ENCODE measurements at regions not wholly inside any gene's neighbourhood (a gene's known extent, or its start where the extent isn't known, plus 50 kb on each side); places are given as distances from the start of the nearest gene placed in this dataset.

DNA sequence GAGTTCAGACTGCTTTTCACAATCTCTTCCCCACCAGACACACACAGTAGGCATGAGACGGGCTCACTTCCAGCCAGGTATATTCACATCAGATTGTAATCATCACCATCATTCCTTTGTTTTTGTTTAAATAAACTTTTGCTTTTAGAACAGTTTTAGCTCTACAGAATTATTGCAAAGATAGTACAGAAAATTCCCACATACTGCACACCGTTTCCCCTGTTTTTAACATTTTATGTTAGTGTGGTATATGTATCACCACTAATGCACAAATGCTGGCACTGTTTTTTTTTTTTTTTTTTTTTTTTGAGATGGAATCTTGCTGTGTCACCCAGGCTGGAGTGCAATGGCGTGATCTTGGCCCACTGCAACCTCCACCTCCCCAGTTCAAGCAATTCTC, 83.3 kb upstream of the ANO1 start (continued):
- TF ChIP-seq, protein P1, sequence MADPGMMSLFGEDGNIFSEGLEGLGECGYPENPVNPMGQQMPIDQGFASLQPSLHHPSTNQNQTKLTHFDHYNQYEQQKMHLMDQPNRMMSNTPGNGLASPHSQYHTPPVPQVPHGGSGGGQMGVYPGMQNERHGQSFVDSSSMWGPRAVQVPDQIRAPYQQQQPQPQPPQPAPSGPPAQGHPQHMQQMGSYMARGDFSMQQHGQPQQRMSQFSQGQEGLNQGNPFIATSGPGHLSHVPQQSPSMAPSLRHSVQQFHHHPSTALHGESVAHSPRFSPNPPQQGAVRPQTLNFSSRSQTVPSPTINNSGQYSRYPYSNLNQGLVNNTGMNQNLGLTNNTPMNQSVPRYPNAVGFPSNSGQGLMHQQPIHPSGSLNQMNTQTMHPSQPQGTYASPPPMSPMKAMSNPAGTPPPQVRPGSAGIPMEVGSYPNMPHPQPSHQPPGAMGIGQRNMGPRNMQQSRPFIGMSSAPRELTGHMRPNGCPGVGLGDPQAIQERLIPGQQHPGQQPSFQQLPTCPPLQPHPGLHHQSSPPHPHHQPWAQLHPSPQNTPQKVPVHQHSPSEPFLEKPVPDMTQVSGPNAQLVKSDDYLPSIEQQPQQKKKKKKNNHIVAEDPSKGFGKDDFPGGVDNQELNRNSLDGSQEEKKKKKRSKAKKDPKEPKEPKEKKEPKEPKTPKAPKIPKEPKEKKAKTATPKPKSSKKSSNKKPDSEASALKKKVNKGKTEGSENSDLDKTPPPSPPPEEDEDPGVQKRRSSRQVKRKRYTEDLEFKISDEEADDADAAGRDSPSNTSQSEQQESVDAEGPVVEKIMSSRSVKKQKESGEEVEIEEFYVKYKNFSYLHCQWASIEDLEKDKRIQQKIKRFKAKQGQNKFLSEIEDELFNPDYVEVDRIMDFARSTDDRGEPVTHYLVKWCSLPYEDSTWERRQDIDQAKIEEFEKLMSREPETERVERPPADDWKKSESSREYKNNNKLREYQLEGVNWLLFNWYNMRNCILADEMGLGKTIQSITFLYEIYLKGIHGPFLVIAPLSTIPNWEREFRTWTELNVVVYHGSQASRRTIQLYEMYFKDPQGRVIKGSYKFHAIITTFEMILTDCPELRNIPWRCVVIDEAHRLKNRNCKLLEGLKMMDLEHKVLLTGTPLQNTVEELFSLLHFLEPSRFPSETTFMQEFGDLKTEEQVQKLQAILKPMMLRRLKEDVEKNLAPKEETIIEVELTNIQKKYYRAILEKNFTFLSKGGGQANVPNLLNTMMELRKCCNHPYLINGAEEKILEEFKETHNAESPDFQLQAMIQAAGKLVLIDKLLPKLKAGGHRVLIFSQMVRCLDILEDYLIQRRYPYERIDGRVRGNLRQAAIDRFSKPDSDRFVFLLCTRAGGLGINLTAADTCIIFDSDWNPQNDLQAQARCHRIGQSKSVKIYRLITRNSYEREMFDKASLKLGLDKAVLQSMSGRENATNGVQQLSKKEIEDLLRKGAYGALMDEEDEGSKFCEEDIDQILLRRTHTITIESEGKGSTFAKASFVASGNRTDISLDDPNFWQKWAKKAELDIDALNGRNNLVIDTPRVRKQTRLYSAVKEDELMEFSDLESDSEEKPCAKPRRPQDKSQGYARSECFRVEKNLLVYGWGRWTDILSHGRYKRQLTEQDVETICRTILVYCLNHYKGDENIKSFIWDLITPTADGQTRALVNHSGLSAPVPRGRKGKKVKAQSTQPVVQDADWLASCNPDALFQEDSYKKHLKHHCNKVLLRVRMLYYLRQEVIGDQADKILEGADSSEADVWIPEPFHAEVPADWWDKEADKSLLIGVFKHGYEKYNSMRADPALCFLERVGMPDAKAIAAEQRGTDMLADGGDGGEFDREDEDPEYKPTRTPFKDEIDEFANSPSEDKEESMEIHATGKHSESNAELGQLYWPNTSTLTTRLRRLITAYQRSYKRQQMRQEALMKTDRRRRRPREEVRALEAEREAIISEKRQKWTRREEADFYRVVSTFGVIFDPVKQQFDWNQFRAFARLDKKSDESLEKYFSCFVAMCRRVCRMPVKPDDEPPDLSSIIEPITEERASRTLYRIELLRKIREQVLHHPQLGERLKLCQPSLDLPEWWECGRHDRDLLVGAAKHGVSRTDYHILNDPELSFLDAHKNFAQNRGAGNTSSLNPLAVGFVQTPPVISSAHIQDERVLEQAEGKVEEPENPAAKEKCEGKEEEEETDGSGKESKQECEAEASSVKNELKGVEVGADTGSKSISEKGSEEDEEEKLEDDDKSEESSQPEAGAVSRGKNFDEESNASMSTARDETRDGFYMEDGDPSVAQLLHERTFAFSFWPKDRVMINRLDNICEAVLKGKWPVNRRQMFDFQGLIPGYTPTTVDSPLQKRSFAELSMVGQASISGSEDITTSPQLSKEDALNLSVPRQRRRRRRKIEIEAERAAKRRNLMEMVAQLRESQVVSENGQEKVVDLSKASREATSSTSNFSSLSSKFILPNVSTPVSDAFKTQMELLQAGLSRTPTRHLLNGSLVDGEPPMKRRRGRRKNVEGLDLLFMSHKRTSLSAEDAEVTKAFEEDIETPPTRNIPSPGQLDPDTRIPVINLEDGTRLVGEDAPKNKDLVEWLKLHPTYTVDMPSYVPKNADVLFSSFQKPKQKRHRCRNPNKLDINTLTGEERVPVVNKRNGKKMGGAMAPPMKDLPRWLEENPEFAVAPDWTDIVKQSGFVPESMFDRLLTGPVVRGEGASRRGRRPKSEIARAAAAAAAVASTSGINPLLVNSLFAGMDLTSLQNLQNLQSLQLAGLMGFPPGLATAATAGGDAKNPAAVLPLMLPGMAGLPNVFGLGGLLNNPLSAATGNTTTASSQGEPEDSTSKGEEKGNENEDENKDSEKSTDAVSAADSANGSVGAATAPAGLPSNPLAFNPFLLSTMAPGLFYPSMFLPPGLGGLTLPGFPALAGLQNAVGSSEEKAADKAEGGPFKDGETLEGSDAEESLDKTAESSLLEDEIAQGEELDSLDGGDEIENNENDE (IDR thresholded peaks at IDR 0.05; ENCODE audit: insufficient replicate concordance, low read length) = no peak
- TF ChIP-seq CREB1 (IDR thresholded peaks at IDR 0.05) (no peak), BACH1 (IDR thresholded peaks at IDR 0.05; ENCODE audit: low read length) (no peak), TCF12 (IDR thresholded peaks at IDR 0.05; ENCODE audit: low read depth, low read length) (no peak), ZNF274 (IDR thresholded peaks at IDR 0.05; ENCODE audit: borderline replicate concordance, extremely low read depth, low read length) (no peak), KDM5A (IDR thresholded peaks at IDR 0.05; ENCODE audit: low read length) (no peak), JUND (IDR thresholded peaks at IDR 0.05; ENCODE audit: low read length) (no peak), TAF7 (optimal IDR thresholded peaks at IDR 0.05; ENCODE audit: borderline replicate concordance, low read depth, low read length) (no peak), POLR2A (IDR thresholded peaks at IDR 0.05; ENCODE audit: control extremely low read depth in 1 of 2, low read depth in 2 of 2, low read length in 2 of 2) (no peak), EZH2 (IDR thresholded peaks at IDR 0.05; ENCODE audit: low read depth, low read length, severe bottlenecking) (no peak), GABPA (IDR thresholded peaks at IDR 0.05; ENCODE audit: borderline replicate concordance, insufficient read depth, low read length) (no peak)
